ENCODE measurements at regions not wholly inside any gene's neighbourhood (a gene's known extent, or its start where the extent isn't known, plus 50 kb on each side); places are given as distances from the start of the nearest gene placed in this dataset.

GRCh38 chr21:27158967-27159366, 192.1 kb upstream of the ADAMTS5 start:
- Histone ChIP-seq H3K36me3 (ENCODE audit: control insufficient read depth in 1 of 2, insufficient read depth in 2 of 2, low read length in 2 of 2) (no peaks in the 10 kb centered on the region), H3K27me3 (ENCODE audit: low read depth, low read length) (no peaks in the 10 kb centered on the region), H3K9me3 (ENCODE audit: control insufficient read depth in 1 of 2, low read length in 2 of 2) (no peaks in the 10 kb centered on the region), H3K27ac (ENCODE audit: low read length) (no peak overlapping the region), H3K4me1 (ENCODE audit: control insufficient read depth in 1 of 2, insufficient read depth in 2 of 2, low read length in 2 of 2) (no peaks in the 10 kb centered on the region), H3K4me3 (ENCODE audit: low read depth in 1 of 2, low read length in 2 of 2) (no peak overlapping the region)

- no peaks in the 10 kb centered on the region for H3K4me1 ChIP-seq (ENCODE audit: control insufficient read depth in 1 of 2, insufficient read depth in 2 of 2, low read length in 2 of 2)
- H3K36me3 ChIP-seq (ENCODE audit: control insufficient read depth in 1 of 2, insufficient read depth in 2 of 2, low read length in 2 of 2) = no peaks in the 10 kb centered on the region
- no peaks in the 10 kb centered on the region for H3K9me3 ChIP-seq (ENCODE audit: control insufficient read depth in 1 of 2, low read length in 2 of 2)
- H3K4me3 ChIP-seq (ENCODE audit: low read depth in 1 of 2, low read length in 2 of 2) = no peak overlapping the region
- H3K27me3 ChIP-seq (ENCODE audit: low read depth, low read length) = no peaks in the 10 kb centered on the region
- no peak overlapping the region for H3K27ac ChIP-seq (ENCODE audit: low read length)
These were observed 190.2 kb upstream of the ADAMTS5 start for GRCh38 chr21:27157097-27157496.

- Histone ChIP-seq H3K4me1 (ENCODE audit: control insufficient read depth in 1 of 2, insufficient read depth in 2 of 2, low read length in 2 of 2) (no peaks in the 10 kb centered on the region), H3K4me3 (ENCODE audit: low read depth in 1 of 2, low read length in 2 of 2) (no peak overlapping the region), H3K27me3 (ENCODE audit: low read depth, low read length) (no peaks in the 10 kb centered on the region), H3K9me3 (ENCODE audit: control insufficient read depth in 1 of 2, low read length in 2 of 2) (no peaks in the 10 kb centered on the region), H3K27ac (ENCODE audit: low read length) (no peak overlapping the region), H3K36me3 (ENCODE audit: control insufficient read depth in 1 of 2, insufficient read depth in 2 of 2, low read length in 2 of 2) (no peaks in the 10 kb centered on the region)
These were observed 189.8 kb upstream of the ADAMTS5 start for GRCh38 chr21:27156666-27157065.

GRCh38 chr21:27155130-27155500, 188.2 kb upstream of the ADAMTS5 start:
- Histone ChIP-seq H3K9me3 (ENCODE audit: control insufficient read depth in 1 of 2, low read length in 2 of 2) (no peaks in the 10 kb centered on the region), H3K27me3 (ENCODE audit: low read depth, low read length) (no peaks in the 10 kb centered on the region), H3K36me3 (ENCODE audit: control insufficient read depth in 1 of 2, insufficient read depth in 2 of 2, low read length in 2 of 2) (no peaks in the 10 kb centered on the region), H3K4me1 (ENCODE audit: control insufficient read depth in 1 of 2, insufficient read depth in 2 of 2, low read length in 2 of 2) (no peaks in the 10 kb centered on the region), H3K4me3 (ENCODE audit: low read depth in 1 of 2, low read length in 2 of 2) (no peak overlapping the region), H3K27ac (ENCODE audit: low read length) (no peak overlapping the region)

- Histone ChIP-seq H3K27me3 (ENCODE audit: low read depth, low read length) (no peaks in the 10 kb centered on the region), H3K4me1 (ENCODE audit: control insufficient read depth in 1 of 2, insufficient read depth in 2 of 2, low read length in 2 of 2) (no peaks in the 10 kb centered on the region), H3K9me3 (ENCODE audit: control insufficient read depth in 1 of 2, low read length in 2 of 2) (no peaks in the 10 kb centered on the region), H3K36me3 (ENCODE audit: control insufficient read depth in 1 of 2, insufficient read depth in 2 of 2, low read length in 2 of 2) (no peaks in the 10 kb centered on the region), H3K4me3 (ENCODE audit: low read depth in 1 of 2, low read length in 2 of 2) (no peak overlapping the region), H3K27ac (ENCODE audit: low read length) (no peak overlapping the region)
These were observed 187.7 kb upstream of the ADAMTS5 start for GRCh38 chr21:27154451-27155129.

GRCh38 chr21:27152996-27153395, 186.1 kb upstream of the ADAMTS5 start:
- no peaks in the 10 kb centered on the region for H3K36me3 ChIP-seq (ENCODE audit: control insufficient read depth in 1 of 2, insufficient read depth in 2 of 2, low read length in 2 of 2)
- H3K27ac ChIP-seq (ENCODE audit: low read length) = no peak overlapping the region
- H3K27me3 ChIP-seq (ENCODE audit: low read depth, low read length) = no peaks in the 10 kb centered on the region
- no peaks in the 10 kb centered on the region for H3K9me3 ChIP-seq (ENCODE audit: control insufficient read depth in 1 of 2, low read length in 2 of 2)
- H3K4me3 ChIP-seq (ENCODE audit: low read depth in 1 of 2, low read length in 2 of 2) = no peak overlapping the region
- H3K4me1 ChIP-seq (ENCODE audit: control insufficient read depth in 1 of 2, insufficient read depth in 2 of 2, low read length in 2 of 2) = no peaks in the 10 kb centered on the region

GRCh38 chr21:27149034-27149433, 182.1 kb upstream of the ADAMTS5 start:
- Histone ChIP-seq H3K27ac (ENCODE audit: low read length) (no peak overlapping the region), H3K36me3 (ENCODE audit: control insufficient read depth in 1 of 2, insufficient read depth in 2 of 2, low read length in 2 of 2) (no peaks in the 10 kb centered on the region), H3K9me3 (ENCODE audit: control insufficient read depth in 1 of 2, low read length in 2 of 2) (no peaks in the 10 kb centered on the region), H3K4me3 (ENCODE audit: low read depth in 1 of 2, low read length in 2 of 2) (no peak overlapping the region), H3K27me3 (ENCODE audit: low read depth, low read length) (no peaks in the 10 kb centered on the region), H3K4me1 (ENCODE audit: control insufficient read depth in 1 of 2, insufficient read depth in 2 of 2, low read length in 2 of 2) (no peaks in the 10 kb centered on the region)

GRCh38 chr21:27146268-27146667, 179.4 kb upstream of the ADAMTS5 start:
- Histone ChIP-seq H3K4me1 (ENCODE audit: control insufficient read depth in 1 of 2, insufficient read depth in 2 of 2, low read length in 2 of 2) (no peaks in the 10 kb centered on the region), H3K36me3 (ENCODE audit: control insufficient read depth in 1 of 2, insufficient read depth in 2 of 2, low read length in 2 of 2) (no peaks in the 10 kb centered on the region), H3K27me3 (ENCODE audit: low read depth, low read length) (no peaks in the 10 kb centered on the region), H3K27ac (ENCODE audit: low read length) (no peak overlapping the region), H3K4me3 (ENCODE audit: low read depth in 1 of 2, low read length in 2 of 2) (no peak overlapping the region), H3K9me3 (ENCODE audit: control insufficient read depth in 1 of 2, low read length in 2 of 2) (no peaks in the 10 kb centered on the region)

GRCh38 chr21:27145134-27145798, 178.4 kb upstream of the ADAMTS5 start:
- Histone ChIP-seq H3K9me3 (ENCODE audit: control insufficient read depth in 1 of 2, low read length in 2 of 2) (no peaks in the 10 kb centered on the region), H3K4me3 (ENCODE audit: low read depth in 1 of 2, low read length in 2 of 2) (no peak overlapping the region), H3K36me3 (ENCODE audit: control insufficient read depth in 1 of 2, insufficient read depth in 2 of 2, low read length in 2 of 2) (no peaks in the 10 kb centered on the region), H3K27ac (ENCODE audit: low read length) (no peak overlapping the region), H3K4me1 (ENCODE audit: control insufficient read depth in 1 of 2, insufficient read depth in 2 of 2, low read length in 2 of 2) (no peaks in the 10 kb centered on the region), H3K27me3 (ENCODE audit: low read depth, low read length) (no peaks in the 10 kb centered on the region)

- no peak overlapping the region for H3K27ac ChIP-seq (ENCODE audit: low read length)
- no peaks in the 10 kb centered on the region for H3K4me1 ChIP-seq (ENCODE audit: control insufficient read depth in 1 of 2, insufficient read depth in 2 of 2, low read length in 2 of 2)
- H3K27me3 ChIP-seq (ENCODE audit: low read depth, low read length) = no peaks in the 10 kb centered on the region
- no peaks in the 10 kb centered on the region for H3K36me3 ChIP-seq (ENCODE audit: control insufficient read depth in 1 of 2, insufficient read depth in 2 of 2, low read length in 2 of 2)
- H3K4me3 ChIP-seq (ENCODE audit: low read depth in 1 of 2, low read length in 2 of 2) = no peak overlapping the region
- no peaks in the 10 kb centered on the region for H3K9me3 ChIP-seq (ENCODE audit: control insufficient read depth in 1 of 2, low read length in 2 of 2)
These were observed 176.6 kb upstream of the ADAMTS5 start for GRCh38 chr21:27143476-27143875.

GRCh38 chr21:27139526-27139925, 172.6 kb upstream of the ADAMTS5 start:
- Histone ChIP-seq H3K36me3 (ENCODE audit: control insufficient read depth in 1 of 2, insufficient read depth in 2 of 2, low read length in 2 of 2) (no peaks in the 10 kb centered on the region), H3K4me3 (ENCODE audit: low read depth in 1 of 2, low read length in 2 of 2) (no peak overlapping the region), H3K27ac (ENCODE audit: low read length) (no peak overlapping the region), H3K27me3 (ENCODE audit: low read depth, low read length) (no peaks in the 10 kb centered on the region), H3K4me1 (ENCODE audit: control insufficient read depth in 1 of 2, insufficient read depth in 2 of 2, low read length in 2 of 2) (no peaks in the 10 kb centered on the region), H3K9me3 (ENCODE audit: control insufficient read depth in 1 of 2, low read length in 2 of 2) (no peaks in the 10 kb centered on the region)

- no peaks in the 10 kb centered on the region for H3K4me1 ChIP-seq (ENCODE audit: control insufficient read depth in 1 of 2, insufficient read depth in 2 of 2, low read length in 2 of 2)
- no peak overlapping the region for H3K4me3 ChIP-seq (ENCODE audit: low read depth in 1 of 2, low read length in 2 of 2)
- no peaks in the 10 kb centered on the region for H3K9me3 ChIP-seq (ENCODE audit: control insufficient read depth in 1 of 2, low read length in 2 of 2)
- H3K27ac ChIP-seq (ENCODE audit: low read length) = no peak overlapping the region
- no peaks in the 10 kb centered on the region for H3K36me3 ChIP-seq (ENCODE audit: control insufficient read depth in 1 of 2, insufficient read depth in 2 of 2, low read length in 2 of 2)
- no peaks in the 10 kb centered on the region for H3K27me3 ChIP-seq (ENCODE audit: low read depth, low read length)
These were observed 167.6 kb upstream of the ADAMTS5 start for GRCh38 chr21:27134516-27134915.

Measured in muscle layer of duodenum (tissue), 2 donors.